GM21423 (cell line): ENCODE measurements at regions not wholly inside any gene's neighbourhood (a gene's known extent, or its start where the extent isn't known, plus 50 kb on each side); places are given as distances from the start of the nearest gene placed in this dataset.
"Not testable (repeated sequence)": the region's sequence is repeated elsewhere in the genome, so short reads cannot be mapped to it uniquely, and the experiment has no call there.

Experiments used
- ATAC-seq: cut with Tn5 transposase; IDR thresholded peaks from one replicate; pipeline ENCODE4 v1.9.1; 2021; ENCODE audit warnings: mild to moderate bottlenecking, moderate library complexity; ENCODE audit not compliant: unreplicated experiment

GRCh38 chr3:135627057-135627456 is 338.5 kb upstream of the PPP2R3A start:
- no peak for ATAC-seq

- ATAC-seq = no peak
These were observed 335.7 kb upstream of the PPP2R3A start for GRCh38 chr3:135629701-135630408.

GRCh38 chr3:135632556-135633065 is 332.9 kb upstream of the PPP2R3A start:
- no peak for ATAC-seq

GRCh38 chr3:135633078-135633477 is 332.4 kb upstream of the PPP2R3A start:
- no peak for ATAC-seq

GRCh38 chr3:135636596-135636995 is 328.9 kb upstream of the PPP2R3A start:
- no peak for ATAC-seq

- no peak for ATAC-seq
These were observed 328.5 kb upstream of the PPP2R3A start for GRCh38 chr3:135637013-135637412.

- ATAC-seq = no peak
These were observed 323.8 kb upstream of the PPP2R3A start for GRCh38 chr3:135641761-135642160.

- no peak for ATAC-seq
These were observed 320.0 kb upstream of the PPP2R3A start for GRCh38 chr3:135645541-135645940.

GRCh38 chr3:135646873-135647272 is 318.7 kb upstream of the PPP2R3A start:
- ATAC-seq = no peak

- ATAC-seq = no peak
These were observed 316.2 kb upstream of the PPP2R3A start for GRCh38 chr3:135649361-135649760.

GRCh38 chr3:135650309-135650708 is 315.2 kb upstream of the PPP2R3A start:
- ATAC-seq = no peak

GRCh38 chr3:135652388-135652787 is 313.1 kb upstream of the PPP2R3A start:
- ATAC-seq = no peak

GRCh38 chr3:135655328-135655727 is 310.2 kb upstream of the PPP2R3A start:
- no peak for ATAC-seq

GRCh38 chr3:135658451-135658850 is 307.1 kb upstream of the PPP2R3A start:
- not testable (repeated sequence) for ATAC-seq

GRCh38 chr3:135667061-135667460 is 298.5 kb upstream of the PPP2R3A start:
- ATAC-seq = no peak

GRCh38 chr3:135674508-135674907 is 291.0 kb upstream of the PPP2R3A start:
- ATAC-seq = no peak

GRCh38 chr3:135678386-135678785 is 287.1 kb upstream of the PPP2R3A start:
- no peak for ATAC-seq

GRCh38 chr3:135688003-135688402 is 277.5 kb upstream of the PPP2R3A start:
- ATAC-seq = no peak

- ATAC-seq = no peak
These were observed 274.9 kb upstream of the PPP2R3A start for GRCh38 chr3:135690664-135691063.

- ATAC-seq = no peak
These were observed 274.3 kb upstream of the PPP2R3A start for GRCh38 chr3:135691240-135691639.

GRCh38 chr3:135694142-135694541 is 271.4 kb upstream of the PPP2R3A start:
- no peak for ATAC-seq

- ATAC-seq = no peak
These were observed 265.8 kb upstream of the PPP2R3A start for GRCh38 chr3:135699741-135700140.
